ENCODE measurements at regions not wholly inside any gene's neighbourhood (a gene's known extent, or its start where the extent isn't known, plus 50 kb on each side); places are given as distances from the start of the nearest gene placed in this dataset.

GRCh38 chr10:33073641-33074415, 115.8 kb upstream of the ITGB1 start:
- Histone ChIP-seq H3K18ac (ENCODE audit: extremely low read depth, low read length) (no peak overlapping the region), H3K9ac (replicated peaks in 1 of 4; ENCODE audit: extremely low read depth in 1 of 4, low read depth in 3 of 4, low read length in 3 of 4) (no peak overlapping the region), H4K8ac (ENCODE audit: extremely low read depth, insufficient read depth, low read length) (no peak overlapping the region), H3K27me3 (replicated peaks in 1 of 4; ENCODE audit: control insufficient read depth in 3 of 4, extremely low read depth in 1 of 4, insufficient read depth in 3 of 4, low read length in 3 of 4) (no peaks in the 10 kb centered on the region), H3K36me3 (ENCODE audit: control insufficient read depth in 2 of 4, insufficient read depth in 4 of 4, low read length in 3 of 4) (no peaks in the 10 kb centered on the region), H3K14ac (ENCODE audit: insufficient read length) (no peak overlapping the region), H3K4me2 (ENCODE audit: insufficient read depth in 1 of 2, low read depth in 2 of 2, low read length in 2 of 2) (no peak overlapping the region), H4K5ac (ENCODE audit: insufficient read length, low read depth, low read length) (no peak overlapping the region), H3K79me1 (ENCODE audit: low read depth, low read length) (no peaks in the 10 kb centered on the region), H3K4me3 (ENCODE audit: extremely low read depth in 1 of 4, insufficient read depth in 2 of 4, low read depth in 3 of 4, low read length in 4 of 4) (no peak overlapping the region), H2BK12ac (ENCODE audit: low read depth, low read length) (no peak overlapping the region), H3K79me2 (ENCODE audit: control insufficient read depth in 1 of 2, insufficient read depth in 2 of 2, low read length in 2 of 2) (no peaks in the 10 kb centered on the region), H3K27ac (ENCODE audit: low read depth, low read length) (no peak overlapping the region), H2BK120ac (replicated peaks; ENCODE audit: low read depth, low read length) (no peak overlapping the region), H2BK15ac (ENCODE audit: low read length) (no peak overlapping the region), H4K91ac (replicated peaks; ENCODE audit: insufficient read length, low read length) (no peak overlapping the region), H2BK5ac (ENCODE audit: low read depth, low read length) (no peak overlapping the region), H3K23ac (ENCODE audit: insufficient read length) (no peak overlapping the region), H4K20me1 (replicated peaks in 1 of 2; ENCODE audit: control insufficient read depth in 1 of 2, insufficient read depth in 2 of 2, low read length in 2 of 2) (no peaks in the 10 kb centered on the region), H3K4me1 (replicated peaks in 1 of 4; ENCODE audit: control insufficient read depth in 3 of 4, insufficient read depth in 4 of 4, low read length in 3 of 4) (peaks cover 0 to 4% (median 0%) of the 10 kb centered on the region in 4 experiments; a peak in 1 of 7 replicates), H3K9me3 (ENCODE audit: insufficient read depth in 2 of 2, low read depth in 1 of 2, low read length in 1 of 2) (0 out of 4 replicates have a peak, but pooled peaks cover 0 to 3% of the 10 kb centered on the region in 2 experiments), H2AFZ (ENCODE audit: low read length) (no peak overlapping the region), H2AK5ac (ENCODE audit: low read depth, low read length) (peak overlapping the region; percentile 13; the same call in 1 of the 2 replicates), H3K4ac (replicated peaks; ENCODE audit: insufficient read length, low read depth, low read length) (no peak overlapping the region), H3K56ac (replicated peaks; ENCODE audit: insufficient read length, low read depth, low read length) (no peak overlapping the region), H3K23me2 (ENCODE audit: low read depth, low read length) (no peaks in the 10 kb centered on the region), H2BK20ac (ENCODE audit: low read length) (no peak overlapping the region)
- FAIRE-seq (no peak), DNase-seq (ENCODE audit: low read depth in 1 of 2, low spot score in 2 of 2) (no peak)
- ChIA-PET CTCF (ENCODE audit: partially characterized antibody) (interaction anchor here (1.5 to 1.6 kb wide), 2 partner anchors 11 to 43 kb away, joined by 5 read pairs; no protein-coding TSS in a partner anchor), POLR2A (ENCODE audit: partially characterized antibody) (interaction anchor here (1.5 kb wide), 1 partner anchor 11 kb away, joined by 4 read pairs; no protein-coding TSS in a partner anchor)
- 92% methylated on average over 10 of the region's 10 CpGs; no CpG with 5 or more reads in 1 of the 2 experiments for WGBS, 2 experiments (ENCODE audit: extremely low coverage in 1 of 2, insufficient coverage in 1 of 2, insufficient read length in 1 of 2, insufficient replicate concordance in 2 of 2, low coverage in 1 of 2, low lambda C conversion rate in 2 of 2, missing lambda C conversion rate in 1 of 2)
- peak; percentile 4 to 33; a peak in 1 of 4 replicates for TF ChIP-seq RAD21 (IDR thresholded peaks at IDR 0.05 in 1 of 2, conservative IDR thresholded peaks at IDR 0.05 in 1 of 2; ENCODE audit: low read depth in 2 of 2, low read length in 2 of 2)
- TF ChIP-seq, protein P1, sequence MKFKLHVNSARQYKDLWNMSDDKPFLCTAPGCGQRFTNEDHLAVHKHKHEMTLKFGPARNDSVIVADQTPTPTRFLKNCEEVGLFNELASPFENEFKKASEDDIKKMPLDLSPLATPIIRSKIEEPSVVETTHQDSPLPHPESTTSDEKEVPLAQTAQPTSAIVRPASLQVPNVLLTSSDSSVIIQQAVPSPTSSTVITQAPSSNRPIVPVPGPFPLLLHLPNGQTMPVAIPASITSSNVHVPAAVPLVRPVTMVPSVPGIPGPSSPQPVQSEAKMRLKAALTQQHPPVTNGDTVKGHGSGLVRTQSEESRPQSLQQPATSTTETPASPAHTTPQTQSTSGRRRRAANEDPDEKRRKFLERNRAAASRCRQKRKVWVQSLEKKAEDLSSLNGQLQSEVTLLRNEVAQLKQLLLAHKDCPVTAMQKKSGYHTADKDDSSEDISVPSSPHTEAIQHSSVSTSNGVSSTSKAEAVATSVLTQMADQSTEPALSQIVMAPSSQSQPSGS (IDR thresholded peaks at IDR 0.05; ENCODE audit: low read length) = no peak
- no peak for TF ChIP-seq HDAC6 (IDR thresholded peaks at IDR 0.05; ENCODE audit: low read depth, low read length)
- TF ChIP-seq BACH1 (IDR thresholded peaks at IDR 0.05; ENCODE audit: low read length) = no peak
- TF ChIP-seq TCF12 (IDR thresholded peaks at IDR 0.05; ENCODE audit: low read depth, low read length) = no peak
- peak in 1 of 3 experiments; percentile 20; a peak in 1 of 4 replicates for TF ChIP-seq CTCF (IDR thresholded peaks at IDR 0.05; ENCODE audit: control extremely low read depth in 1 of 3, insufficient read depth in 1 of 3, low read depth in 1 of 3, low read length in 3 of 3)
- no peak for TF ChIP-seq SIN3A (conservative IDR thresholded peaks at IDR 0.05 in 1 of 2, IDR thresholded peaks at IDR 0.05 in 1 of 2; ENCODE audit: low read depth in 1 of 2, low read length in 2 of 2)

Measured in H1 (cell line).